DMS53 treated with DMSO at 0.1 percent for 48 hours (cell line): ENCODE measurements at regions not wholly inside any gene's neighbourhood (a gene's known extent, or its start where the extent isn't known, plus 50 kb on each side); places are given as distances from the start of the nearest gene placed in this dataset.
"Not testable (repeated sequence)": the region's sequence is repeated elsewhere in the genome, so short reads cannot be mapped to it uniquely, and the experiment has no call there.

Experiments
- DNase-seq: peaks from one replicate; lab custom pipeline; 2025; ENCODE audit not compliant: unreplicated experiment; lab: John Stamatoyannopoulos, UW

DNA sequence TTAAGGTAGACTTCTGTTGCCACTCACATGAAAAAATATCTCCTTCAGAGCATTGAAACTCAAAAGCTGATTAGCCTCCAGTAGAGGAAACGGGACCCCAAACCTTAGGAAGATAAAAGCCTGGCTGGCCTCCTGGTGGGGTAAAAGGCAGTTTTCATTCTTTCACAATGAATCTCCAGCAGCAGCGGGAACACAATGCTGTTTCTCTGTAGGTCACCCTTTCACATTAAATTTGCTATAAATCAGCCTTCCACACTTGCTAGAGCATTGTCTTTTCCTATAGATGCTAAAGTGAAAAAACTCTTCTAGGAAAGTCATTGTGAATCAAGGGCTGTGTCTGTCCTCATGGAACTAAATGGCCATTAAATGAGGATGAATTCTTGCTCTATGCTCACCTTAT, 207.3 kb upstream of the MAGEB2 start:
- DNase-seq = no peak

DNA sequence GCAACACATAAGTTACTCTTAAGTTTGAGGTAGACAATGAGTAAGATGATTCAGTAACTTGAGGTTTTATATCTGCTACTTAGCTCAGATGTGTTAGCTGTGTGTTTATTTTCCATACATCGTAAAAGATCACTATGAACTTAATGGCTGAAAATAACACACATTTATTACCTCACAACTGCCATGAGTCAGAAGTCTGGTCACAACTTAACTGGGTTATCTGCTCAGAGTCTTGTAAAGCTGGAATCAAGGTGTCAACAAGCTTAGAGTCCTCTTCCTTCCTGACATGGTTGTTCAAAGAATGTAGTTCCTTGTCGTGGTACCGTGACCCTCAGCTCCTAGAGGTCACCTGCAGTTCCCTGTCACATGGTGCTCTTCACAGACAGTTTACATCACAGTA, 204.9 kb upstream of the MAGEB2 start:
- no peak for DNase-seq

DNA sequence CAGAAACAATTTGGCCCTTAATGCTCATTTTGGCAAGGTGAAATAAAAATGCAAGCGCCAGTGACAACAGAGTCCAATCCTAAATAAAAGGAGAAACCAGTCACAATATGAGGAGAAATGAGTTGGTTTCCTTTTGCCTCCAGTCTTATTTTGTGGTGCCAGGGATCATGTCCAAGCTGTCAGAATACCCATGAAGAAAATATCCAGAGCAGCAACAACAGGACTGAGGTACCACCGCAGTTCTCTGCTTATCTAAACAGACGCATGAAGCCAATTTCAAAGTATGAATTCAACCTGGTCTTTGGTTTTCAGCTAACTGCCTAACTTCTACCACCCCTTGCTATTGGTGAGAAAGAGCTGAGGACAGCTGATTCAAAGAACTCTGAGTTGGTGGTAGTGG, 199.9 kb upstream of the MAGEB2 start:
- no peak for DNase-seq

DNA sequence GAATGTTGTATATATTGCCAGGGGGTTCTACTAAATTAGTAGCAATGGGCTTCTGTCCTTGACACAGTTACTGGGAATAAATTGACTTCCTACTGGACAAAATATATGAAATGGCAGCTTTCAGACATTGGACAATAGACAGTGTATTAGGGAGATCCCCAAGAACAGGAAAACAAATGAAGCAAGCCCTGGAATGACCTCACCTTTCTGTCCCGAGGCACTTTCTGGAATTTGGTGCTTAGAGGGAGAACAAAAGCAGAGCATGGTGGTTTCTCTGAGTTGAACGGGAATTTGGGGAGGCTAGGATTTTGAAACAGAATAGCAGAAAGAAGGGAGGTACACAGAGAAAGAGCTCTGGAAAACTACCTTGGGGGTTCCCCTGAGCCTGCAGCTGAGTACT, 187.7 kb upstream of the MAGEB2 start:
- DNase-seq = no peak

DNA sequence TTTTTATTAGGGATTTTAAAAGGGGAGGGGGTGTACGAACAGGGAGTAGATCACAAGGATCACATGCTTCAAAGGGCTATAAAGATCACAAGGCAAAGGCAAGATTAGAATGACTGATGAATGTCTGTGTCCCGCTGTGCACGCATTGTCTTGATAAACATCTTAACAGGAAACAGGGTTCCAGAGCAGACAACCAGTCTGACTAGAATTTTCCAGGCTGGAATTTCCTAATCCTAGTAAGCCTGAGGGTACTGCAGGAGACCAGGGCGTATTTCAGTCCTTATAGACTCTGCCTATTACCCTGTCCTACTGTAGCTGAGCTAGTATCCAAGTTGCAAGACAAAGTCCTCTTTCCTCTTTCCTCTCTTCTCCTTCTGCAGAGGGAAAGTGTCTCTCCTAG, 179.0 kb upstream of the MAGEB2 start:
- DNase-seq = not testable (repeated sequence)

DNA sequence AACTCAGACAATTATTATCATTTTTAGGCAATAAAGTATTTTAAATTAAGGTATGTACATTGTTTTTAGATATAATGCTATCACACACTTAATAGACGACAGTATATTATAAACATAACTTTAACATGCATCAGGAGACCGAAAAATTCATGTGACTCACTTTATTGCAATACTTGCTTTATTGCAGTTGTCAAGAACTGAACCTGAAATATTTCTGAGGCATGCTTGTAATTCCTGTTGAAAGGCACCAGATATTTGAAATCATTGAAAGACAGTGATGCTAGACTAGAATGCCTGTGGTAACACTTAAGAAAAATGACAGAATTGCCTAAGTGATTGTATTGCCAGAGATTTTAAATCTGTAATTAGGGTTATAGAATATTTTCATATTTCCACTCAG, 175.6 kb upstream of the MAGEB2 start:
- no peak for DNase-seq

DNA sequence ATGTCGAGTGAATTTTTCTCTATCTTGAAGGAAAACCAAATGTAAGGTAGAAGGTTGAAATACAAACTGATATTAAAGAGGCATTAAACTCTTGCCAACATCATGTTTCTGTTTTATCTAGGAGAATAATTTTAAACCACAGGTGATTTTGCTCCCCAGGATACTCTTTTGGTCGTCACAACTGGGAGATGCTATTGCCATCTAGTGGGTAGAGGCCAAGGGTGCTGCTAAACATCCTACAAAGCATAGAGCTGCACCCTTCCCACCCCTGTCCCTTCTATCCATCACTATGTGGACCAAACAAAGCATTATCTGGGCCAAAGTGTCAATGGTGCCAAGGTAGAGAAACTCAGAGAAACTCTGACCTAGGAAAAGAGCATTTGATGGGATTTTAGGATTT, 154.6 kb upstream of the MAGEB2 start:
- no peak for DNase-seq

DNA sequence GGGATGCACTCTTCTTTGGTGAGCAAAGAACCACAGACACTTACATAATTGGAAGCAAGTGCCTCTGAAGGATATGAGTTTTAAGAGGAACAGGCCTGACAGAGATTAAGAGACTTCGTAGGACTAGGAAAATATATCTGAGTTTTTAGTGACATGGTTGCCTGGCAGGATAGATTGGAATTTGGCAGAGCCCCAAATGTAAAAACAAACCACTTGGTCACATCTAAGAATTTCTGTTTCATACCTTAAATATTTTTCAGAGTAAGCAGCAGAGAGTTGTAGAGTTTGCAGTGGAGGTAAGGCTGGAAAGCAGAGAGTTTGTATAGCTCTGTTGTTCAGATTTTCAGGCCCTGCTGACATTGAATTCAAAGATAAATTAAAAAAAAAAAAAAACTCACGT, 150.1 kb upstream of the MAGEB2 start:
- DNase-seq = no peak

DNA sequence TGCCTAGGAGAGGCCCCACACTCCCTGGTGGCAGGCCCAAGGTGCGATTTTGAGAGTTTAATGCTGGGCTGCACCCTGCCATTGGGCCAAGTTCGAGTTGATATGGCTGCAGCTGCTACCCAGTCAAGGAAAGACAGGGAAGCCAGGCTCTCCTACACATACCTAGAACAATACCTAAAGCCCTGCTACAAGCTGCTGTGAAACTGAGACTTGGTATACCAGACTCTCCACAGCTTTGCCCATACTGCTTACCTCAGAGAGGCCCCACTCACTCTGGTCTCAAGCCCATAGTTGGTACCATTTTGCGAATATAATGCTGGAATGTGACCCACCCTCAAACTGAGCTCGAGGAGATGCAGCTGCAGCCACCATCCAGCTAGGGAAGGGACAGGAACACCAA, 147.7 kb upstream of the MAGEB2 start:
- DNase-seq = no peak

DNA sequence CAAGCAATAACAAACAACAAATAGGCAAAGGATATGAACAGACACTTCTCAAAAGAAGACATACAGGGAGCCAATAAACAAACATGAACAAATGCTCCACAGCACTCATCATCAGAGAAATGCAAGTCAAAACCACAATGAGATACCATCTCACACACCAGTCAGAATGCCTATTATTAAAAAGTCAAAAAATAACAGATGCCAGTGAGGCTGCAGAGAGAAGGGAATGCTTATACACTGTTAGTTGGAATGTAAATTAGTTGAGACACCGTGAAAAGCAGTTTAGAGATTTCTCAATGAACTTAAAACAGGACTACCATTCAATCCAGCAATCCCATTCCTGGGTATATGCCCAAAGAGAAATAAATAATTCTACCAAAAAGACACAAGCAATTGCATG, 129.8 kb upstream of the MAGEB2 start:
- no peak for DNase-seq

DNA sequence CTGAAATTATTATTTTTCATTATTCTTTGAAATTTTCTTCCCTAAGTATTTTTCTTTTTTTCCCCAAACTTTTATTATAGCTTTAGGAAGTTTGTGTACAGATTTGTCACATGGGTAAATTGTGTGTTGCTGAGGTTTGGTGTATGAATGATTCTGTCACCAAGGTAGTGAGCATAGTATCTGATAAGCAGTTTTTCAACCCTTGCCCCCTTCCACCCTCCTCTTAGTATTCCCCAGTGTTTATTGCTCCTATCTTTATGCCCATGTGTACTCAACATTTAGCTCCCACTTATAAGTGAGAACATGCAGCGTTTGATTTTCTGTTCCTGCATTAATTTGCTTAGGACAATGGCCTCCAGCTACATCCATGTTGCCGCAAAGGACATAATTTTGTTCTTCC, 103.9 kb upstream of the MAGEB2 start:
- DNase-seq = no peak

DNA sequence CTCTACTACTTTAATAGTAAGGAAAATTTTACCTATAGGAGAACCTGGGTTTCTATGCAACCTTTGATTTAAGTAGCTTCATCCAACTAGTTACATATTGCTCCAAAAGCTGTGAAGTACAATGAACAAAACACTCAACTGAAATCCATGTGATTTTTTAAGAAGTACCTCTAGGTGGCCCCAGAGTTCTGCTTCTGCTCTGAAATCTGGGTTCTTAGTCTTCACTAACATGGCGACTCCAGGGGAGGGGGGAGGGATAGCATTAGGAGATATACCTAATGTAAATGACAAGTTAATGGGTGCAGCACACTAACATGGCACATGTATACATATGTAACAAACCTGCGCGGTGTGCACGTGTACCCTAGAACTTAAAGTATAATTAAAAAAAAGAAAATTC, 73.4 kb upstream of the MAGEB2 start:
- DNase-seq = peak; percentile 46

DNA sequence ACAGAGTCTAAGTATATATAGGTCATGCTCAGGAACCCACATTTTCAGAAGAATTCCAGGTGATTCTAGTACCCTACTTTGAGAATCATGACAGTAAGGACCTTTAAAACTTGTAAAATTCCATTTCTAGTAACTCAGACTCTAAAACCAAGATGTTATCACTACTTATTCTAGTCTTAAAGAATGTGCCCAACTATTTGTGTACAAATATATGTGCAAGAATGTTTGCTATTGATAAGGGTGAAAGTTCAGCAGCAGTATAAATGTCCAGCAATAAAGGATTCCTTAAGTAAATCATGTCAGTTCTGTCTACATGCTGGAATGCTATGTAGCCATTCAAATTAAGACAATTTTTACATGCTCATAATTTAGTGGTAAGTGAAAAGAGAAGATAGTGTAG, 71.1 kb upstream of the MAGEB2 start:
- no peak for DNase-seq

DNA sequence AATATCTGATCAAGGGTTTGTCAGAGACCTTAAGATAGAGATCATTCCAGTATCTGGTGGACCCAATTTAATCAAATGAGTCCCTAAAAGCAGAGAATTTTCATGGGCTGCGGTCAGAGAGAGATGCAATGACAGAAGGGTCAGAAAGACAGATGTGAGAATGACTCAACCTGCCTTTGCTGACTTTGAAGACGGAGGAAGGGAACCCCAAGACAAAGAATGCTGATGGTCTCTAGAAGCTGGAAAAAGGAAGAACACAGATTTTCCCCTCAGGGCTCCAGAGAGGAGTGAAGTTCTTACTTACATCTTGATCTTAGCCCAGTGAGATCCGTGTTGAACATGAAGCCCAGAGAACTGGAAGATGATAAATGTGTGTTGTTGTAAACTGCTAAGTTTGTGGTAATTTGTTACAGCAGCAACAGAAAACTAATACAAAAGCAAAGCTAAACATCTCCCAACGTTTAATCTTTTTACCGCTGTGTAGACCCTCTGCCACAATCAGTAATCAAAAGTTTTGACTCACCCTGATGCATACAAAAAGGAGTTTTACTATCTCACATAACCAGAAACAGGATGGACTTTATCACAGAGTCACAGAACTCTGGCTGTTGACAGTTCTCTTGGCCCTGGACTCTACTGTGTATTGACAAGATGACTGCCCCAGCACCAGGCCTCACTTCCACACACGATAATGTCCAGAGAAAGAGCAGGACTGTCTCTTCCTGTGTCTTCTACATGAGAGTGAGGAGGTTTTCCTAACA, 70.2 kb upstream of the MAGEB2 start:
- DNase-seq = no peak

DNA sequence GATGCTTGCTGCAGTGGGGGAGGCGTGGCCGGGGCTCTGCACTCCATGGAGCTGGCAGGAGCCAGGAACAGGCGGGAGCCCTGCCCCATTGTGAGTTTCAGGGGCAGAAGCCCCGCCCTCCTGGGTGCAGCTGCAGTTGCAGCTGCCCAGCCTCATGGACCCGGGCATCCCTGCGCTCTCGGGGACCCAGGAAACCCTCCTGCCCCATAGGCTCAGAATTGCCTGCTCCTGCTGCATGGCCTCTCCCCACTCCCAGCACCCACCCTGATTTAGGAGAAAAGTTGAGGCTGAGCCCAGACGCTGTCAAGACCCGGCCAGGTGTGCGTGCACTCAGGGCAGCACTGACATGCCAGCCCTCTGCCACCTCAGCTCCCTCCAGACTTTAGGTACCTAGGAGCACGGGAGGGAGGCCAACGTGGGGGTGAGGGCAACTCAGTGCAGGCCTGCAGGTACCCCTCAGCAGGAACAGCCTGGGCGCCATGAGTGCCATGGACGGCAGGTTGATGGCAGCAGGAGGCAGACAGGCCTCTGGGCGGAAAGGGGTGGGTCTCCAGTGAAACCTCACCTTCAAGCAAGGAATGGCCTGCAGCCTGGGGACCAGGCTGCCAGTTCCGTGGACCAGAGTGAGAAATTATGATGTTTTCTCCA, 67.2 kb upstream of the MAGEB2 start:
- DNase-seq = no peak

DNA sequence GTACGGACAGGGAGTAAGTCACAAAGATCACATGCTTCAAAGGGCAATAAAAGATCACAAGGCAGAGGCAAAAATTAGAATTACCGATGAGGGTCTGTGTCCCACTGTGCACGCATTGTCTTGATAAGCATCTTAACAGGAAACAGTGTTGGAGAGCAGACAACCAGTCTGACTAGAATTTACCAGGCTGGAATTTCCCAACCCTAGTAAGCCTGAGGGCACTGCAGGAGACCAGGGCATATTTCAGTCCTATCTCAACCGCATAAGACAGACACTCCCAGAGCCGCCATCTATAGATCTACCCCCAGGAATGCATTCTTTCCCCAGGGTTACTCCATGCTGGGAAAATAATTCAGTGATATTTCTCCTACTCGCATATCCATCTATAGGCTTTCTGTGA, 66.2 kb upstream of the MAGEB2 start:
- not testable (repeated sequence) for DNase-seq

DNA sequence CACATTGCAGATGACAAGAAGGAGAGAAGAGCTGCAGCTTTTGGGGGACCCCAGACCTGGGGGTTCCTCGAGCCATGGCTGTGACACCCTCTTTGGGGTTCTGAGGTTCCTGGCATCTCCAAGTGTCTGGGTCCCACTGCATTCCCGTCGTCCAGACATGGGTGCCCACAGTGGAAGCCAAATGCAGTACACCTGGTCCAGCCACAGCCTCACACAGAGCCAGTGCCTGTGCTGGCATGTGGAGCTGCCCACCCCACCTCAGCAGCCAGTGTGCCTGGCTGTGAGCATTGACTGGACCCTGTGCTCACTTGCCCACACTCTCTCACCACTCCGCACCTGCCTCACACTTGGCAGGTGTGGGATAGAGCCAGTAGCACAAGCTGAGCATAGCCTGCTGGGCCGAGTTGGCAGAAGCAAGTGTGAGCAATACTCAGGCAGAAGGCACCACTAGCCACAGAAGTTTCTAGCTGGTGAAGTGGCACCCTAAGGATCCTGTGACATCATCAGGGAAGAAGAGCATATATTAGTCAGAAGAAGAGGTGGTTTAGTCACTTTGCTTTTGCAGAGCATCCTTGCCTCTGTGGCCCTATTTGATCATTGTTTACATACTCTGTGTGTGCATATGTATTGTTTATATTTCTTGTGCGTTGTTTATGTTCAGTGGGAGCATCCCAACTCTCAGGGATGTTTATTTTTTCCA, 65.0 kb upstream of the MAGEB2 start:
- no peak for DNase-seq

DNA sequence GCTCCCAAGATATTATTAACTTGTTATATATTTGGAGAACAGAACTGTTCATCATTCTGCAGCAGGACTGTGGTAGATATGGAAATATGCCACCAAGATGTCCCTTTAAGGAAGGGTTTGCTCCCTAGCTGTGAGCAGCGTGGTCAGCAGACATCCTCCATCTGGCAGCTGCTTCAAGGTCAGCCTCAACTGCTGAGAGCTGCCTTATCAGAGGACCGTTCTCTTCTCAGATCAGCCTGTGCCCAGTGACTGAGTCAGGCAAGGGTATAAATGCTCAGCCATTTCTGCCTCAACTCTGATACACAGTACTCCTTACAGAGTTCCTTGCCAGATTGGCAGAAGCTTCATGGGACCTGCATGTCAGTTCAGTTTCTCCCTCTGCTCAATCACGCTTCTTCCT, 63.4 kb upstream of the MAGEB2 start:
- no peak for DNase-seq

DNA sequence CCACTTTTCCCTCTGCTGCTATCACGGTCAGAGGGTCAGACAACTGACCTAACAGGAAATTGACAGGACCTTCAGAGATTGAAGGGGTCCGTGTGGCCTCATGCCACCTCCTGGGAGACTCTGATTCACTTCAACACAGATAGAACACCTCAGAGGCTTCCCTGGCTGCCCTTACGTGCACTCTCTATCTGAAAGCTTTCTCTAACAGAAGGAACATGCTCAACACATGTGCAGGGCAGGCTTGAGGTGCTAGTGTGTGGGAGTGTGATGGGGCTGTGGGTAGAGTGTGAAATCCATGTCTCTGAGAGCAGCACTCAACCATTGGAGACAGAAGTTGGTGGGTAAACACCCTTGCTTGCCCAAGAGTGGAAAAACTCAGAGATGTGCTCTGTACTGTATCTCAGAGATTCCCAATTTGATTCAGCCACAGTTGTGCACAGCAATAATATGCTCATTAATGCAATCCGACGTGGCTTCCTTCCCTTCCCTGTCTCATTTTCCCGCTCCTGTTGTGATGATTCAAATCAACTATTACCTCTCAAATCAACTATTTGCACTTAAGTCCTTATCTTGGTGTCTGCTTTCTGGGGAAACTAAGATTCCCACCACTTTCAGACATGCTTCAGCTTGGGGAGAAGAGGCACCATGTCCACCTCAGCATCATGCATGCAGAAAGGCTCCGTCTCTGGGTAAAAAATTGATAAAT, 62.0 kb upstream of the MAGEB2 start:
- no peak for DNase-seq

DNA sequence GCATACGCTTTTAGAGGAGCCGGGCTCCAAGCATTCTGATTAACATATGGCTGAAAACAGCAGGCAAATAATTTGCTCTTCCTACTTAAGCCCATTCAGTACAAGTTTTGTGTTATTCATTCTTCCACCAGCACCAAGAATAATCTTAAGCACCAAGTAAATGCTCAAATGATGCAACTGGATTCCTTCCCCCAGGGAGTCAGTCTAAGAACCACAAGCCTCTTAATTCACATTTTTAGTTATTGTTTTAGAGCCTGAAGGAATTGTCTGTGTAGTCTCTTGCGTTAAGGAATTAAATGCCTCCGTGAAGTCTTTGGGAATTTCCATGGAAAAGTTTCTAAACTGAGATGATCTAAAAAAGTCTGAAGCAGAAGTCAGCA, 61.5 kb upstream of the MAGEB2 start:
- no peak for DNase-seq

DNA sequence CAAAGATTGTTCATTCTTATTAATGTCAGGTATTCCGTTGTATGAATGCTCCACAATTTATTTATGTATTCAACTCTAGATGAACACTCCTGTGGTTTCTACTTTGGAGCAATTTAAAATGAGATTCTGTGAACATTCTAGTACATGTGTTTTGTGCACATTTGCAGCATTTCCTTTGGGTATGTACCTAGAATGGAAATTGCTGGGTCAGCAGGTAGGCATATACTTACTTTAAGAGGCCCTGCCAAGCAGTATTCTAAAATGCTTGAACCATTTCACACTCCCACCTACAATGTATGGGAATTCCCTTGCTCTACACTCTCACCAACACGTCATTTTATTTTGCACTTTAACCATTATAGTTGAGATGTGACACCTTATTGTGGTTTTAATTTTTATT, 59.4 kb upstream of the MAGEB2 start:
- no peak for DNase-seq
